ENCODE measurements at regions not wholly inside any gene's neighbourhood (a gene's known extent, or its start where the extent isn't known, plus 50 kb on each side); places are given as distances from the start of the nearest gene placed in this dataset.

DNA sequence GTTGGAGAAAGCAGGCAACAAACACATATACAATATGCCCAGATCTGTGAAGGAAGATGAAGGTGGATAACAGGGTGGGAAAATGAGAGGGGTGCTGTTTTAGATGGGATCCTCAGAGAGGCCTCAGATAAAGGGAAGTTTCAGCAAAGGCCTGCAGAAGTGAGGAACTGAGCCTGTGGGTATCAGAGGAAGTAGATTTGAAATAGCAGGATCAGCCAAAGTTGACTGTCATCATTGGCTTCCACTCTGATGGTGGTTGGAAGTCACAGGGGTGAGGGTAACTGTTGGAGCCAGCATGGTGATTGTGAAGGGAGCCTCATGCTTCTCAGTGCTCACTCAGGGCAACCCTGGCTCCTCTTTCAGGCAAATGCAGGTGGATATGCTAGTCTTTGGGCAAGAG, 607.2 kb upstream of the CLINT1 start:
- Histone ChIP-seq H3K4me3 (ENCODE audit: low read length) (no peak overlapping the region), H3K36me3 (ENCODE audit: insufficient read depth, low read length) (no peaks in the 10 kb centered on the region), H3K4me1 (ENCODE audit: insufficient read depth, low read length) (no peaks in the 10 kb centered on the region), H3K27me3 (ENCODE audit: control insufficient read depth in 1 of 2, insufficient read depth in 2 of 2, low read length in 2 of 2) (no peaks in the 10 kb centered on the region), H3K9me3 (ENCODE audit: control insufficient read depth in 1 of 2, insufficient read depth in 1 of 2, low read length in 2 of 2) (no peaks in the 10 kb centered on the region), H3K27ac (ENCODE audit: low read depth in 1 of 2, low read length in 2 of 2) (no peak overlapping the region)
- Mint-ChIP-seq H3K4me1 (ENCODE audit: low read depth) (no peaks in the 10 kb centered on the region), H3K27ac (no peak overlapping the region), H3K27me3 (no peaks in the 10 kb centered on the region), H3K9me3 (no peaks in the 10 kb centered on the region), H3K36me3 (ENCODE audit: low read depth) (no peaks in the 10 kb centered on the region), H3K4me3 (no peak overlapping the region)
- no peak for TF ChIP-seq CTCF (IDR thresholded peaks at IDR 0.05)
- ChIA-PET POLR2A (no interaction called here), CTCF (no interaction called here)
- DNase-seq (peak in 2 of 14 experiments; percentile 4 to 14), ATAC-seq (ENCODE audit: poor library complexity) (no peak)
- intact Hi-C loops (cut with DNase I, micrococcal nuclease) = no loop called here

DNA sequence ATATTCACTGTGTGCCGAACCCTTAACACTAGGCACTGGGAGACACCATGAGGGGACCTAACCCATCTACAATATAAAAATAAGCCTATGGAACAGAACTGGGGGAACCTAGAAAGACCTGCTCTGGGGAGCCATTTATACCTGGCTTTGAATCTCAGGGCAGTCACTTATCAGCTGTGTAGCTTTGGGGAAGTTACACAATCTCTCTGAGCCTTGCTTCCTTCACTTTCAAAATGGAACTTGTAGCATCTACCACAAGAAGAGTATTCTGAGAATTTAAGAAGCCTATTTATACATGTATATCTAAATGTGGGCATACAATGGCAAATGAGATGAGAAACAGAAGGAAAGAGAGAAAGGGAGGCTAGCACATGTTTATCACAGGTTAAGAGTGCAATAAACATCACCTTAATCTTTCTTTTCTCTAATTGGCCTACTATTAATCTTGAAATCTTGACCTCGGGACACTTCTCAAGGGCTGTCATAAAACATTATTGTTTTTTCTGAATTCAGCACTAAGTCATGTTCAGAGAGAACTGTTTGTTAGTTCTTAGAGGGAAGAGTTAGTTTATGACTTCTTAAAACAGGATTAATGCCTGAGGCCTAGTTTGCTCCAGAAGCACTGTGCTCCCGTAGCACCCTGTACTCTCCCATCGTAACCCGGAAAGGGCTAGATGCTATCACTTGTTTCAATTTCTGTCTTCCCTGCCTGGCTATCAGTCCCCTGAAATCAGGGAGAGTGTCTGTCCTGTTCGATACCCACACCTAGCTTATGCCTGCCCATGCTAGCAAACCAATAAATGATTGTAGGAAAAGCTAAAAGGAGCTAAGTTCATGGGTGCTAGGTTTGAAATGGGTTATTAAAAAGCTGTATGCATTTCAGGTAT, 606.4 kb upstream of the CLINT1 start:
- no peaks in the 10 kb centered on the region for H3K4me1 Mint-ChIP-seq (ENCODE audit: low read depth)
- ChIA-PET CTCF (no interaction called here), POLR2A (no interaction called here)
- no peak for TF ChIP-seq CTCF (IDR thresholded peaks at IDR 0.05)
- no peaks in the 10 kb centered on the region for H3K27me3 Mint-ChIP-seq
- DNase-seq (no peak), ATAC-seq (ENCODE audit: poor library complexity) (no peak)
- intact Hi-C loops (cut with DNase I, micrococcal nuclease) = no loop called here
- no peaks in the 10 kb centered on the region for H3K4me1 ChIP-seq (ENCODE audit: insufficient read depth, low read length)
- H3K9me3 ChIP-seq (ENCODE audit: control insufficient read depth in 1 of 2, insufficient read depth in 1 of 2, low read length in 2 of 2) = no peaks in the 10 kb centered on the region
- H3K36me3 ChIP-seq (ENCODE audit: insufficient read depth, low read length) = no peaks in the 10 kb centered on the region
- H3K36me3 Mint-ChIP-seq (ENCODE audit: low read depth) = no peaks in the 10 kb centered on the region
- no peaks in the 10 kb centered on the region for H3K9me3 Mint-ChIP-seq
- H3K27me3 ChIP-seq (ENCODE audit: control insufficient read depth in 1 of 2, insufficient read depth in 2 of 2, low read length in 2 of 2) = no peaks in the 10 kb centered on the region
- H3K27ac ChIP-seq (ENCODE audit: low read depth in 1 of 2, low read length in 2 of 2) = no peak overlapping the region
- no peak overlapping the region for H3K4me3 Mint-ChIP-seq
- no peak overlapping the region for H3K4me3 ChIP-seq (ENCODE audit: low read length)
- no peak overlapping the region for H3K27ac Mint-ChIP-seq

GRCh38 chr5:158464383-158464782, 605.4 kb upstream of the CLINT1 start:
- intact Hi-C loops (cut with DNase I, micrococcal nuclease) = no loop called here
- no peaks in the 10 kb centered on the region for H3K9me3 ChIP-seq (ENCODE audit: control insufficient read depth in 1 of 2, insufficient read depth in 1 of 2, low read length in 2 of 2)
- H3K36me3 ChIP-seq (ENCODE audit: insufficient read depth, low read length) = no peaks in the 10 kb centered on the region
- no peaks in the 10 kb centered on the region for H3K9me3 Mint-ChIP-seq
- no peaks in the 10 kb centered on the region for H3K4me1 Mint-ChIP-seq (ENCODE audit: low read depth)
- ChIA-PET CTCF (no interaction called here), POLR2A (no interaction called here)
- H3K4me1 ChIP-seq (ENCODE audit: insufficient read depth, low read length) = no peaks in the 10 kb centered on the region
- no peaks in the 10 kb centered on the region for H3K27me3 ChIP-seq (ENCODE audit: control insufficient read depth in 1 of 2, insufficient read depth in 2 of 2, low read length in 2 of 2)
- TF ChIP-seq CTCF (IDR thresholded peaks at IDR 0.05) = no peak
- H3K4me3 ChIP-seq (ENCODE audit: low read length) = no peak overlapping the region
- ATAC-seq (ENCODE audit: poor library complexity) (no peak), DNase-seq (peak in 2 of 14 experiments; percentile 19 to 25)
- H3K27ac Mint-ChIP-seq = no peak overlapping the region
- H3K4me3 Mint-ChIP-seq = no peak overlapping the region
- no peaks in the 10 kb centered on the region for H3K27me3 Mint-ChIP-seq
- no peaks in the 10 kb centered on the region for H3K36me3 Mint-ChIP-seq (ENCODE audit: low read depth)
- no peak overlapping the region for H3K27ac ChIP-seq (ENCODE audit: low read depth in 1 of 2, low read length in 2 of 2)

Data from CD4-positive, alpha-beta T cell (primary cell).